Neural cell (in vitro differentiated cells): ENCODE measurements at regions not wholly inside any gene's neighbourhood (a gene's known extent, or its start where the extent isn't known, plus 50 kb on each side); places are given as distances from the start of the nearest gene placed in this dataset.

Experiments used
- EP300 ChIP-seq: fragments of 450-650 bp; conservative IDR thresholded peaks from 2 replicates; pipeline ENCODE4 v1.6.1; 2014; ENCODE audit warnings: antibody characterized with exemption, mild to moderate bottlenecking, moderate library complexity; ENCODE audit not compliant: poor library complexity, severe bottlenecking
- EZH2 ChIP-seq: fragments of 200-600, 300-800 bp; shearing (Covaris generic), sonication (generic); IDR thresholded peaks from 2 replicates; pipeline ENCODE4 v1.6.1; 2014; ENCODE audit warnings: antibody characterized with exemption, low read length, borderline replicate concordance, mild to moderate bottlenecking; ENCODE audit not compliant: insufficient read depth, poor library complexity, severe bottlenecking
- MXI1 ChIP-seq: fragments of 450-650 bp; conservative IDR thresholded peaks from 2 replicates; pipeline ENCODE4 v1.6.1; 2014; ENCODE audit warnings: antibody characterized with exemption, mild to moderate bottlenecking; ENCODE audit not compliant: poor library complexity, severe bottlenecking
- POLR2AphosphoS5 ChIP-seq: IDR thresholded peaks from 2 replicates; pipeline ENCODE4 v1.6.1; 2012
- SMC3 ChIP-seq: fragments of 450-650 bp; conservative IDR thresholded peaks from 2 replicates; pipeline ENCODE4 v1.6.1; 2014; ENCODE audit warnings: antibody characterized with exemption, mild to moderate bottlenecking, moderate library complexity; ENCODE audit not compliant: poor library complexity
- TAF1 ChIP-seq: IDR thresholded peaks from 2 replicates; pipeline ENCODE4 v1.6.1; 2012; ENCODE audit warnings: low read depth
- TF ChIP-seq, protein P1 (sequence below): fragments of 450-650 bp; IDR thresholded peaks from 2 replicates; pipeline ENCODE4 v1.5.1; 2014; ENCODE audit warnings: antibody characterized with exemption, mild to moderate bottlenecking, moderate library complexity; ENCODE audit not compliant: poor library complexity, severe bottlenecking
- TF ChIP-seq, protein P2 (sequence below): IDR thresholded peaks from 2 replicates; pipeline ENCODE4 v1.6.1; 2012; ENCODE audit warnings: borderline replicate concordance

DNA sequence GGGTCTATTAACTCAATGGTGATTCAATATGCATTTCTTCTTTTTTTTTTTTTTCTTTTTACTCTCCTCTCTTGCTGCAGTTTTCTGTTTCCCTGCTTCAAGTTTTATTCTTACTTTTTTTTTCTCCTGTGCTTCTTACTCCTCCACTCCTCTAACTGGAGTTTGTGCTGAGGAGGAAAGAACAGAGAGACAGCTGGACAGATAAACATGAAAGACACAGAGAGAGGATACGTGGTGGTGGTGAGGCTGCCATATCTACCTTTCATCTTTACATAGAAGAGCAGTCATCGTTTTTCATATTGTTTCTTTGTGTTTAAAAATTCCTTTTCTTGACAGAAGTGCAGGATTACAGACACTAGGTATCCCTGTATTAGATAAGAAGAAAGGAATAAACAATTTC lies 262.8 kb downstream of the OTOL1 start:
- TF ChIP-seq, protein P1, sequence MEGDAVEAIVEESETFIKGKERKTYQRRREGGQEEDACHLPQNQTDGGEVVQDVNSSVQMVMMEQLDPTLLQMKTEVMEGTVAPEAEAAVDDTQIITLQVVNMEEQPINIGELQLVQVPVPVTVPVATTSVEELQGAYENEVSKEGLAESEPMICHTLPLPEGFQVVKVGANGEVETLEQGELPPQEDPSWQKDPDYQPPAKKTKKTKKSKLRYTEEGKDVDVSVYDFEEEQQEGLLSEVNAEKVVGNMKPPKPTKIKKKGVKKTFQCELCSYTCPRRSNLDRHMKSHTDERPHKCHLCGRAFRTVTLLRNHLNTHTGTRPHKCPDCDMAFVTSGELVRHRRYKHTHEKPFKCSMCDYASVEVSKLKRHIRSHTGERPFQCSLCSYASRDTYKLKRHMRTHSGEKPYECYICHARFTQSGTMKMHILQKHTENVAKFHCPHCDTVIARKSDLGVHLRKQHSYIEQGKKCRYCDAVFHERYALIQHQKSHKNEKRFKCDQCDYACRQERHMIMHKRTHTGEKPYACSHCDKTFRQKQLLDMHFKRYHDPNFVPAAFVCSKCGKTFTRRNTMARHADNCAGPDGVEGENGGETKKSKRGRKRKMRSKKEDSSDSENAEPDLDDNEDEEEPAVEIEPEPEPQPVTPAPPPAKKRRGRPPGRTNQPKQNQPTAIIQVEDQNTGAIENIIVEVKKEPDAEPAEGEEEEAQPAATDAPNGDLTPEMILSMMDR, result no peak
- TF ChIP-seq EZH2 (no peak), POLR2AphosphoS5 (no peak), EP300 (no peak), TAF1 (no peak), SMC3 (no peak), MXI1 (no peak)
- TF ChIP-seq, protein P2, sequence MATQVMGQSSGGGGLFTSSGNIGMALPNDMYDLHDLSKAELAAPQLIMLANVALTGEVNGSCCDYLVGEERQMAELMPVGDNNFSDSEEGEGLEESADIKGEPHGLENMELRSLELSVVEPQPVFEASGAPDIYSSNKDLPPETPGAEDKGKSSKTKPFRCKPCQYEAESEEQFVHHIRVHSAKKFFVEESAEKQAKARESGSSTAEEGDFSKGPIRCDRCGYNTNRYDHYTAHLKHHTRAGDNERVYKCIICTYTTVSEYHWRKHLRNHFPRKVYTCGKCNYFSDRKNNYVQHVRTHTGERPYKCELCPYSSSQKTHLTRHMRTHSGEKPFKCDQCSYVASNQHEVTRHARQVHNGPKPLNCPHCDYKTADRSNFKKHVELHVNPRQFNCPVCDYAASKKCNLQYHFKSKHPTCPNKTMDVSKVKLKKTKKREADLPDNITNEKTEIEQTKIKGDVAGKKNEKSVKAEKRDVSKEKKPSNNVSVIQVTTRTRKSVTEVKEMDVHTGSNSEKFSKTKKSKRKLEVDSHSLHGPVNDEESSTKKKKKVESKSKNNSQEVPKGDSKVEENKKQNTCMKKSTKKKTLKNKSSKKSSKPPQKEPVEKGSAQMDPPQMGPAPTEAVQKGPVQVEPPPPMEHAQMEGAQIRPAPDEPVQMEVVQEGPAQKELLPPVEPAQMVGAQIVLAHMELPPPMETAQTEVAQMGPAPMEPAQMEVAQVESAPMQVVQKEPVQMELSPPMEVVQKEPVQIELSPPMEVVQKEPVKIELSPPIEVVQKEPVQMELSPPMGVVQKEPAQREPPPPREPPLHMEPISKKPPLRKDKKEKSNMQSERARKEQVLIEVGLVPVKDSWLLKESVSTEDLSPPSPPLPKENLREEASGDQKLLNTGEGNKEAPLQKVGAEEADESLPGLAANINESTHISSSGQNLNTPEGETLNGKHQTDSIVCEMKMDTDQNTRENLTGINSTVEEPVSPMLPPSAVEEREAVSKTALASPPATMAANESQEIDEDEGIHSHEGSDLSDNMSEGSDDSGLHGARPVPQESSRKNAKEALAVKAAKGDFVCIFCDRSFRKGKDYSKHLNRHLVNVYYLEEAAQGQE, result no peak
